SK-N-SH (cell line): ENCODE measurements at regions not wholly inside any gene's neighbourhood (a gene's known extent, or its start where the extent isn't known, plus 50 kb on each side); places are given as distances from the start of the nearest gene placed in this dataset.
"Not testable (repeated sequence)": the region's sequence is repeated elsewhere in the genome, so short reads cannot be mapped to it uniquely, and the experiment has no call there.

Source experiments
- CTCF ChIA-PET: fragments of 300-600, 350-600 bp; formaldehyde crosslinking; extraction: SDS; loops from one replicate; lab custom pipeline; 2021; lab: Yijun Ruan, JAX
- POLR2A ChIA-PET: fragments of 350-600 bp; sonication (Branson Sonifier 250); formaldehyde crosslinking; extraction: SDS; loops from one replicate; lab custom pipeline; 2020; ENCODE audit warnings: antibody characterized with exemption, inconsistent platforms; lab: Yijun Ruan, JAX
- DNase-seq: peaks from one replicate; pipeline ENCODE4 v3.0.0; 2012
- H2AFZ ChIP-seq: fragments of 200-600 bp; sonication (generic); 2 replicates; pipeline ENCODE4 v1.8.1; 2016; ENCODE audit warnings: antibody characterized with exemption, mild to moderate bottlenecking, low read depth
- H3F3A ChIP-seq: fragments of 200-600 bp; sonication (generic); replicated peaks from 2 replicates; pipeline ENCODE3; 2016; ENCODE audit warnings: antibody characterized with exemption, mild to moderate bottlenecking; ENCODE audit not compliant: insufficient read depth
- H3K27ac ChIP-seq, 2 experiments: fragments of 200-500 bp in 1 of 2; fragments of 200-600 bp in 1 of 2; sonication (Bioruptor generic) in 1 of 2; sonication (generic), shearing (Covaris generic) in 1 of 2; 2 replicates each; pipeline versions ENCODE4 v1.5.1 to v1.6.1; 2014 to 2016; ENCODE audit warnings: low read depth in 2 of 2, inconsistent platforms in 1 of 2, low read length in 1 of 2, mild to moderate bottlenecking in 1 of 2, mixed read lengths in 1 of 2
- H3K27me3 ChIP-seq: fragments of 200-600 bp; sonication (generic), shearing (Covaris generic); 2 replicates; pipeline ENCODE4 v1.6.1; 2016; ENCODE audit warnings: mixed run types; ENCODE audit not compliant: insufficient read depth
- H3K36me3 ChIP-seq, 2 experiments: fragments of 200-500 bp in 1 of 2; fragments of 200-600 bp in 1 of 2; sonication (Bioruptor generic) in 1 of 2; sonication (generic) in 1 of 2; replicated peaks in 1 of 2; 2 replicates each; pipeline versions ENCODE3 to v1.5.1; 2014 to 2016; ENCODE audit warnings: low read length in 1 of 2, mild to moderate bottlenecking in 1 of 2; ENCODE audit not compliant: insufficient read depth in 2 of 2, control insufficient read depth in 1 of 2
- H3K4me1 ChIP-seq, 2 experiments: fragments of 200-500 bp in 1 of 2; fragments of 200-600 bp in 1 of 2; sonication (Bioruptor generic) in 1 of 2; sonication (generic), shearing (Covaris generic) in 1 of 2; 2 replicates each; pipeline versions ENCODE4 v1.5.1 to v1.6.1; 2014 to 2016; ENCODE audit warnings: low read depth in 1 of 2, low read length in 1 of 2, mixed run types in 1 of 2; ENCODE audit not compliant: insufficient read depth in 2 of 2, control insufficient read depth in 1 of 2
- H3K4me2 ChIP-seq: fragments of 200-600 bp; sonication (generic), shearing (Covaris generic); 2 replicates; pipeline ENCODE4 v1.6.1; 2017; ENCODE audit warnings: mixed run types
- H3K4me3 ChIP-seq, 2 experiments: fragments of 200-500 bp in 1 of 2; fragments of 200-600 bp in 1 of 2; sonication (Bioruptor generic) in 1 of 2; sonication (generic), shearing (Covaris generic) in 1 of 2; 2 replicates each; pipeline versions ENCODE4 v1.5.1 to v1.8.1; 2014 to 2016; ENCODE audit warnings: low read depth in 2 of 2, inconsistent platforms in 1 of 2, low read length in 1 of 2, mild to moderate bottlenecking in 1 of 2, mixed read lengths in 1 of 2, moderate library complexity in 1 of 2
- H3K79me2 ChIP-seq: fragments of 200-600 bp; sonication (generic); 2 replicates; pipeline ENCODE4 v1.8.1; 2017; ENCODE audit warnings: mild to moderate bottlenecking; ENCODE audit not compliant: insufficient read depth
- H3K9ac ChIP-seq: fragments of 200-600 bp; sonication (generic); 2 replicates; pipeline ENCODE4 v1.6.1; 2017; ENCODE audit warnings: mixed run types
- H3K9me2 ChIP-seq: fragments of 200-600 bp; sonication (generic); 2 replicates; pipeline ENCODE4 v1.6.1; 2017; ENCODE audit warnings: mixed run types
- H3K9me3 ChIP-seq: fragments of 200-600 bp; sonication (generic); 2 replicates; pipeline ENCODE4 v1.6.1; 2017; ENCODE audit warnings: mixed run types, mild to moderate bottlenecking, moderate library complexity
- H4K20me1 ChIP-seq: fragments of 200-600 bp; sonication (generic); 2 replicates; pipeline ENCODE4 v1.6.1; 2017; ENCODE audit warnings: mild to moderate bottlenecking, mixed run types; ENCODE audit not compliant: insufficient read depth
- CTCF ChIP-seq: fragments of 200-600 bp; sonication (generic); IDR thresholded peaks from 2 replicates; pipeline ENCODE4 v1.6.1; 2017; ENCODE audit warnings: antibody characterized with exemption, mild to moderate bottlenecking, moderate library complexity
- FOXM1 ChIP-seq: IDR thresholded peaks from 2 replicates; pipeline ENCODE4 v1.4.0; 2012; ENCODE audit warnings: low read depth, mild to moderate bottlenecking
- JUND ChIP-seq: IDR thresholded peaks from 2 replicates; pipeline ENCODE4 v1.4.0; 2012
- NRF1 ChIP-seq: IDR thresholded peaks from 2 replicates; pipeline ENCODE4 v1.6.1; 2012; ENCODE audit warnings: low read depth, mild to moderate bottlenecking, low read length
- WGBS: methylation state at CpG from one replicate; pipeline ENCODE4 v1.1.6; 2017; ENCODE audit warnings: low lambda C conversion rate; 5-methylcytosine and 5-hydroxymethylcytosine counted together

GRCh38 chr17:83171661-83172060, 92.3 kb downstream of the METRNL start:
- Histone ChIP-seq H3K9me2 (0 out of 2 replicates have a peak, but pooled peaks cover 4% of the 10 kb centered on the region), H3F3A (no peaks in the 10 kb centered on the region), H3K4me1 (no peaks in the 10 kb centered on the region; a peak in 1 of 4 replicates), H4K20me1 (no peaks in the 10 kb centered on the region), H3K9ac (no peak overlapping the region), H3K9me3 (no peaks in the 10 kb centered on the region), H3K36me3 (no peaks in the 10 kb centered on the region), H3K79me2 (no peaks in the 10 kb centered on the region), H3K4me3 (no peak overlapping the region), H2AFZ (no peak overlapping the region), H3K4me2 (no peak overlapping the region), H3K27me3 (peaks cover 5% of the 10 kb centered on the region; the same call in 1 of the 2 replicates), H3K27ac (no peak overlapping the region)
- peak; percentile 33 for DNase-seq
- ChIA-PET POLR2A (no interaction called here), CTCF (interaction anchor here (1.1 kb wide), 1 partner anchor 19 kb away, joined by 3 read pairs; no protein-coding TSS in a partner anchor)
- 79% methylated on average over 17 of the region's 21 CpGs for WGBS
- TF ChIP-seq CTCF: no peak
- no peak for TF ChIP-seq FOXM1
- no peak for TF ChIP-seq JUND
- TF ChIP-seq NRF1: no peak

- H3K4me3 ChIP-seq, POLR2A ChIA-PET, H3K4me2 ChIP-seq, H3K79me2 ChIP-seq, H3K27me3 ChIP-seq, H3K36me3 ChIP-seq, H3F3A ChIP-seq, H3K27ac ChIP-seq, H2AFZ ChIP-seq, H4K20me1 ChIP-seq, H3K9ac ChIP-seq, H3K9me2 ChIP-seq, H3K4me1 ChIP-seq, H3K9me3 ChIP-seq: not testable (repeated sequence)
- CTCF ChIA-PET: interaction anchor here (1.1 kb wide), 1 partner anchor 19 kb away, joined by 3 read pairs; no protein-coding TSS in a partner anchor
- WGBS: 82% methylated on average over 9 of the region's 9 CpGs
- DNase-seq: peak; percentile 38
Measured at GRCh38 chr17:83172099-83172498, 92.7 kb downstream of the METRNL start.

- H3K4me1 ChIP-seq, H3K27ac ChIP-seq, H3K9ac ChIP-seq, H3K36me3 ChIP-seq, H3K4me3 ChIP-seq, H4K20me1 ChIP-seq, H2AFZ ChIP-seq, H3F3A ChIP-seq, H3K79me2 ChIP-seq, DNase-seq, H3K27me3 ChIP-seq, CTCF ChIA-PET, H3K9me3 ChIP-seq, H3K9me2 ChIP-seq, POLR2A ChIA-PET, H3K4me2 ChIP-seq: not testable (repeated sequence)
- WGBS: 91% methylated on average over 9 of the region's 20 CpGs
Measured at GRCh38 chr17:83172646-83173045, 93.2 kb downstream of the METRNL start.

GRCh38 chr17:83173180-83173913, 93.9 kb downstream of the METRNL start:
- H3K9me3 ChIP-seq, DNase-seq, H3K27ac ChIP-seq, H4K20me1 ChIP-seq, CTCF ChIA-PET, H3K36me3 ChIP-seq, H2AFZ ChIP-seq, POLR2A ChIA-PET, H3K9ac ChIP-seq, H3K4me2 ChIP-seq, H3K4me1 ChIP-seq, H3K4me3 ChIP-seq, H3K9me2 ChIP-seq, H3K79me2 ChIP-seq, H3K27me3 ChIP-seq, H3F3A ChIP-seq: not testable (repeated sequence)
- WGBS: 80% methylated on average over 17 of the region's 24 CpGs
